NCI-H82 (cell line): ENCODE measurements at regions not wholly inside any gene's neighbourhood (a gene's known extent, or its start where the extent isn't known, plus 50 kb on each side); places are given as distances from the start of the nearest gene placed in this dataset.

Experiments
- DNase-seq: peaks from one replicate; lab custom pipeline; 2025; lab: John Stamatoyannopoulos, UW

GRCh38 chr5:123244458-123244857 lies 155.4 kb downstream of the PRDM6 start:
- no peak for DNase-seq
